ENCODE measurements at regions not wholly inside any gene's neighbourhood (a gene's known extent, or its start where the extent isn't known, plus 50 kb on each side); places are given as distances from the start of the nearest gene placed in this dataset.

DNA sequence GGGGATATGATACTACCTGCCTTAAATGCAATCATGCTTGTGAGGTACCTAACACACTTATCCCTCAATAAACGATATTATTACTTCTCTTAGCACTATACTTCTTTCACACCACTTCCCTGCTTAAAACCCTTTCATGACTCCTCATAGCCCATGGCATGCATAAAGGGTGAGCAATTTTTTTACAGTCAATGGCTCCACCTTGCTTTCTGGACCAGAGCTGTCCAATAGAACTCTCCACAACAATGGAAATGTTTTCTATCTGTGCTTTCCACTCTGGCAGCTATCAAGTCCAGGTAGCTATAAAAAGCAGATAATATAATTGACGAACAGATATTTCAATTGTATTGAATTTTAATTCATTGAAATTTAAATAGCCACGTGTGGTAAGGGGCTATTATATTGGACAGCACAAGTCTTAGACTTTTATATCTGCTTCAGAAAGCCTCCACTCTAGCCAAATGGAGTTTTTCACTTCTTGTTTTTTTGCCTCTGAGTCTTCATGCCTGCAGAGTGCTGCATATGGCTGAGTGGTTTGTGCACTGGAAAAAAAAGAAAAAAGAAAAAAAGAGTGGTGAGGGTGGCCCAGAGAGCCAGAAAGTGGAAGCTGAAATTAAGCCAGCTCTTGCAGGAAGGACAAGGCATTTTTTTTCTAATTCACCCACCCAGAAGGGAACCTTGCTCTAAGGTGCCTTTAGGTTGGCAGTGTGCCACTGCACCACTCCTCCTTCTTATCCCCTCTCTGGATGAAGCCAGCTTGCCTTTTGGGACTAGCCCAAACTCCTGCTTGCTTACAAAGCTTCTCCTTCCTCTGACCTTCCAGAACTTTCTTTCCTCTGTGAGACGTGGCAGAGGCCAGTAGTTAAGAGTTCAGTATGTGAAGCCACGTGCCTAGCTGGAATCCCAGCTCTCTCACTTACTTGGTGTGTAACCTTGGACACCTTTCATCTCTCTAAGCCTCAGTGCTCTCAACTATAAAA is 239.0 kb upstream of the LRTM1 start:
- no peak overlapping the region for H3K4me3 ChIP-seq
- no peaks in the 10 kb centered on the region for H3K27me3 ChIP-seq (replicated peaks)
- DNase-seq (ENCODE audit: low read depth in 1 of 2, low spot score in 2 of 2) = no peak
- H3K36me3 ChIP-seq = no peaks in the 10 kb centered on the region
- H3K9me3 ChIP-seq (replicated peaks) = no peaks in the 10 kb centered on the region
- H3K4me1 ChIP-seq (replicated peaks) = peaks cover 71% of the 10 kb centered on the region
- no peak overlapping the region for H3K27ac ChIP-seq

- peaks cover 82% of the 10 kb centered on the region for H3K4me1 ChIP-seq (replicated peaks)
- H3K4me3 ChIP-seq = no peak overlapping the region
- H3K27me3 ChIP-seq (replicated peaks) = no peaks in the 10 kb centered on the region
- H3K9me3 ChIP-seq (replicated peaks) = no peaks in the 10 kb centered on the region
- DNase-seq (ENCODE audit: low read depth in 1 of 2, low spot score in 2 of 2) = no peak
- no peaks in the 10 kb centered on the region for H3K36me3 ChIP-seq
- H3K27ac ChIP-seq = no peak overlapping the region
Observed at GRCh38 chr3:55165704-55166405, 238.0 kb upstream of the LRTM1 start.

GRCh38 chr3:55165278-55165677 is 237.4 kb upstream of the LRTM1 start:
- no peak overlapping the region for H3K27ac ChIP-seq
- DNase-seq (ENCODE audit: low read depth in 1 of 2, low spot score in 2 of 2) = peak; percentile 48 to 73
- H3K4me1 ChIP-seq (replicated peaks) = peaks cover 81% of the 10 kb centered on the region
- no peaks in the 10 kb centered on the region for H3K27me3 ChIP-seq (replicated peaks)
- H3K36me3 ChIP-seq = no peaks in the 10 kb centered on the region
- H3K4me3 ChIP-seq = no peak overlapping the region
- no peaks in the 10 kb centered on the region for H3K9me3 ChIP-seq (replicated peaks)

GRCh38 chr3:55164876-55165275 is 237.0 kb upstream of the LRTM1 start:
- H3K9me3 ChIP-seq (replicated peaks) = no peaks in the 10 kb centered on the region
- H3K27ac ChIP-seq = no peak overlapping the region
- no peak for DNase-seq (ENCODE audit: low read depth in 1 of 2, low spot score in 2 of 2)
- peaks cover 81% of the 10 kb centered on the region for H3K4me1 ChIP-seq (replicated peaks)
- no peaks in the 10 kb centered on the region for H3K27me3 ChIP-seq (replicated peaks)
- no peaks in the 10 kb centered on the region for H3K36me3 ChIP-seq
- no peak overlapping the region for H3K4me3 ChIP-seq

DNA sequence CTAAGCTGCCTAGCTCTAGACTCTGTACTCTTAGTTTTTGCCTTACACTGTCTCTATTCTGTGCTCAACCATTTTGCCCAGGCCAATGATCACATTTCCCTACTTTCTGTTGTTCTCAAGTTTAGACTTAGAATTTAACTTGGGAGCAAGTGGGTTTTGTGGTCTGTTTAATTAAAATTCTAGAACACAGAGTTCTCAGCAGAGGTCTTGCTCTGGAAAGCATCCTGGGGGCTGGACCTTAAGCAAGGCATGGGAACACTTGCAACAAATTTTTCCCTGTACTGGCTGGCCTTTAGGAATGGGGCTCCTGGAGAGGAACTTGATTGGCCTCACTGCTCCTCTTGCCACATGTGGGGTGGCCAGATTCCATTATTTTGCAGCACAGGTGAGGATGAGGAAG is 236.3 kb upstream of the LRTM1 start:
- no peak overlapping the region for H3K27ac ChIP-seq
- no peak overlapping the region for H3K4me3 ChIP-seq
- no peaks in the 10 kb centered on the region for H3K9me3 ChIP-seq (replicated peaks)
- no peaks in the 10 kb centered on the region for H3K36me3 ChIP-seq
- no peak for DNase-seq (ENCODE audit: low read depth in 1 of 2, low spot score in 2 of 2)
- H3K27me3 ChIP-seq (replicated peaks) = no peaks in the 10 kb centered on the region
- H3K4me1 ChIP-seq (replicated peaks) = peaks cover 81% of the 10 kb centered on the region

DNA sequence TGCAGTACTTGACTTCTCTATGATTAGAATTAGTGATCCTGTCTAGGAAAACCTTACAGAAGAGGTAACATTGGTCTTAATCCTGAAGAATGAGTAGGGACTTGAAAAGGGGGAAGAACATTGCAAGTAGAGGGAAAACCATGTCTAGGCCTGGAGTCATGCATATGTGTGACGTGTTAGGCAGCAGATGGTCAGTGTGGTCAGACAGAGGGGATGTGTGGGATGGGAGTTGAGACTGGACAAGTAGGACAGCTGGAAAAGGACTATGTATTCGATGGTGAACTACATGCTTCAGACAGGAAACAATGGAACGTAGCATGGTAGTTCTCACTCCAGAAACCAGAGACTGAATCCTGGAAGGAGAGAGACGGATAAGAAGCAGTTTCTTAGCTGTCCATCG is 235.6 kb upstream of the LRTM1 start:
- H3K9me3 ChIP-seq (replicated peaks) = no peaks in the 10 kb centered on the region
- H3K27ac ChIP-seq = no peak overlapping the region
- H3K27me3 ChIP-seq (replicated peaks) = no peaks in the 10 kb centered on the region
- peaks cover 76% of the 10 kb centered on the region for H3K4me1 ChIP-seq (replicated peaks)
- no peak for DNase-seq (ENCODE audit: low read depth in 1 of 2, low spot score in 2 of 2)
- no peaks in the 10 kb centered on the region for H3K36me3 ChIP-seq
- no peak overlapping the region for H3K4me3 ChIP-seq

GRCh38 chr3:55162031-55162795 is 234.4 kb upstream of the LRTM1 start:
- Histone ChIP-seq H3K36me3 (no peaks in the 10 kb centered on the region), H3K27me3 (replicated peaks) (no peaks in the 10 kb centered on the region), H3K27ac (no peak overlapping the region; the same call in 1 of the 2 replicates), H3K4me1 (replicated peaks) (peaks cover 66% of the 10 kb centered on the region), H3K9me3 (replicated peaks) (no peaks in the 10 kb centered on the region), H3K4me3 (no peak overlapping the region)
- DNase-seq (ENCODE audit: low read depth in 1 of 2, low spot score in 2 of 2) = peak in 1 of 2 experiments; percentile 38

DNA sequence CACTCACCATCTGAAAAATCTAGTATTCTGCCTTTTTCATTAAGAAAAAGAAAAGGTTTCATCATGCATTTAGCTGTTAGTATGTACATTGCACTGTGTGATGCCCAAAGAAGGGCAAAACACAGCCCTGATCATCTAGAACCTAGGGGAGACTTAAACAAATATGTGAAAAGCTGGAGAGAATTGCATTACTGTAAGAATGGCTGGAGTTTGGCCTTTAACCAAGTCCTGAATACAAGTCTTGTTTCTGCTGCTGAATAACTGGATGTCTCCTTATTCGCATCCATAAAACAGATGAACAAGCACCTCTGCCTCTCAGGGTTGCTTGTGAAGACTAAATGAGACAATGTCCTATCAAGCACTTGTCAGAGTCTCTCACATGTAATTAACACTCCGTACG is 233.4 kb upstream of the LRTM1 start:
- no peak for DNase-seq (ENCODE audit: low read depth in 1 of 2, low spot score in 2 of 2)
- H3K36me3 ChIP-seq = no peaks in the 10 kb centered on the region
- no peak overlapping the region for H3K4me3 ChIP-seq
- peaks cover 56% of the 10 kb centered on the region for H3K4me1 ChIP-seq (replicated peaks)
- no peaks in the 10 kb centered on the region for H3K27me3 ChIP-seq (replicated peaks)
- peak overlapping the region; percentile 77 for H3K27ac ChIP-seq
- H3K9me3 ChIP-seq (replicated peaks) = no peaks in the 10 kb centered on the region

- Histone ChIP-seq H3K27ac (peak overlapping the region; percentile 77), H3K4me1 (replicated peaks) (peaks cover 48% of the 10 kb centered on the region), H3K27me3 (replicated peaks) (no peaks in the 10 kb centered on the region), H3K36me3 (no peaks in the 10 kb centered on the region), H3K9me3 (replicated peaks) (no peaks in the 10 kb centered on the region), H3K4me3 (no peak overlapping the region)
- peak; percentile 96 to 97 for DNase-seq (ENCODE audit: low read depth in 1 of 2, low spot score in 2 of 2)
Observed at GRCh38 chr3:55160241-55160983, 232.6 kb upstream of the LRTM1 start.

GRCh38 chr3:55159711-55160110 is 231.9 kb upstream of the LRTM1 start:
- Histone ChIP-seq H3K27ac (peak overlapping the region; percentile 77), H3K4me3 (no peak overlapping the region), H3K4me1 (replicated peaks) (peaks cover 41% of the 10 kb centered on the region), H3K36me3 (no peaks in the 10 kb centered on the region), H3K9me3 (replicated peaks) (no peaks in the 10 kb centered on the region), H3K27me3 (replicated peaks) (no peaks in the 10 kb centered on the region)
- no peak for DNase-seq (ENCODE audit: low read depth in 1 of 2, low spot score in 2 of 2)

GRCh38 chr3:55159016-55159415 is 231.2 kb upstream of the LRTM1 start:
- Histone ChIP-seq H3K27me3 (replicated peaks) (no peaks in the 10 kb centered on the region), H3K4me1 (replicated peaks) (peaks cover 37% of the 10 kb centered on the region), H3K36me3 (no peaks in the 10 kb centered on the region), H3K27ac (no peak overlapping the region), H3K4me3 (no peak overlapping the region), H3K9me3 (replicated peaks) (no peaks in the 10 kb centered on the region)
- no peak for DNase-seq (ENCODE audit: low read depth in 1 of 2, low spot score in 2 of 2)

- DNase-seq (ENCODE audit: low read depth in 1 of 2, low spot score in 2 of 2) = no peak
- Histone ChIP-seq H3K4me3 (no peak overlapping the region), H3K36me3 (no peaks in the 10 kb centered on the region), H3K9me3 (replicated peaks) (no peaks in the 10 kb centered on the region), H3K4me1 (replicated peaks) (peaks cover 37% of the 10 kb centered on the region), H3K27ac (no peak overlapping the region), H3K27me3 (replicated peaks) (no peaks in the 10 kb centered on the region)
Observed at GRCh38 chr3:55158345-55158744, 230.5 kb upstream of the LRTM1 start.

GRCh38 chr3:55157731-55158130 is 229.9 kb upstream of the LRTM1 start:
- peaks cover 37% of the 10 kb centered on the region for H3K4me1 ChIP-seq (replicated peaks)
- H3K27me3 ChIP-seq (replicated peaks) = no peaks in the 10 kb centered on the region
- no peak overlapping the region for H3K4me3 ChIP-seq
- no peaks in the 10 kb centered on the region for H3K36me3 ChIP-seq
- no peaks in the 10 kb centered on the region for H3K9me3 ChIP-seq (replicated peaks)
- DNase-seq (ENCODE audit: low read depth in 1 of 2, low spot score in 2 of 2) = no peak
- no peak overlapping the region for H3K27ac ChIP-seq

Measured in SJSA1 (cell line).